Hematopoietic multipotent progenitor cell treated with erythropoietin and hydrocortisone succinate and interleukin-3 and kit ligand, for 15 days (in vitro differentiated cells): ENCODE measurements at regions not wholly inside any gene's neighbourhood (a gene's known extent, or its start where the extent isn't known, plus 50 kb on each side); places are given as distances from the start of the nearest gene placed in this dataset.

ENCODE experiments used
- DNase-seq: peaks from one replicate; pipeline ENCODE4 v3.0.0-alpha.2; 2015; ENCODE audit warnings: low spot score

DNA sequence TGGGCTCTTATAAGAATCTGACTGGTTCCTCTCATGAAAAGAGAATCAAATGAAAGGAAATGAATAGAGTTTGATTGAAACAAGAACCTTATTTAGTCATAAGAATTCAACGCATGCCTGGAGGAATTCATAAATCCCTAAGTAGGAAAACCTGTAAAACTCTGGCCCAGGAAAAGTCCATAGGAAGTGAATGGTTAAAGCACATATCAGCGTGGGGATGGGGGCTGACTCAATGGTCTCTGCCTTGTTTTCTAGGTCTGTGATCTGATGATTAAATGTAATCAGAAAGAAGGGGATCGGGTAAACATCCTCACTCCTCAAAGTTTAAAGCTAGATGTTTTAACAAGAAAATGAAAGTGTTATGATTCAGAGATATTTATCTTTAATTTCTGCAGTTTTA lies 759.4 kb upstream of the C9orf72 start:
- DNase-seq = no peak

DNA sequence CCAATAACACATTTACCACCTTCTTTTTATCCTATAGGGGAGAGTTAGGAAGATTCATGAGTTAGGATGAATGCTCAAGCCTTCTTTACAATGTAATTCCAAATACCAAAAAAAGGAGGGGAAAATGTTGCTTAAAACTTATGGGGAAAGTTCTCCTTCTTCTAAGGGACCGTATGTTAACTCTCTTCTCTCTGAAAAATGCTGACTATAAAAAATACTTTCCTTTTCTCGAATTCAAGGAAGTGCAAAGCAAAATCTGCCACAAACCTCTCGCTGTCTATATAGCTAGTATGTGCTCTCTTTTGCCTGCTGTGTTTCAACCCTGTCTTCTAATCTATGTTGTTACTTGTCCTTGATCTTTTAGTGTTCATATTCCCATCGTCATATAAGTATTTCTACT lies 768.6 kb upstream of the C9orf72 start:
- DNase-seq = no peak

DNA sequence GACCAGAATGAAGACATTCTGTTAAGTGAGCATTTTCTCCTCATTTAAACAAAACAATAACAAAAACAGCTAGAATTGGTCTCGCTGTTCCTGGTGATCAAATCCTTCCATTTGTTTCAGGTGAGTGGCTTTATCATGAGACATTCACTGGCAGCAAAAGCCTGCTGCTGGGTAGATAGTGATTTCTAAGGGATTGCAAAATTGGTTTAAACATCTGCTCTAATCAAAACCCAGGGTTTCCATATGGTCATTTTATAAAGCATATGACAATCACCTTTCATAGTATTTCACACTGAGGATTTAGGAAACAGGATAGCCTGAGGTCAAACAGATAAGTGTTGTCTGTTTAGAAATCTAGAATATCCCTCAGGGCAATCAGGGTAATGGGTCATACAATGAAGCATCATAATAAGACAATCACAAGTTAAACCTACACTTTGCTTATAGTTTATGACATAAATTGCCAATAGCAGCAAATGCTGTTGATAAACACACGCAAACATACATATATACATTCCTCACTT lies 769.6 kb upstream of the C9orf72 start:
- no peak for DNase-seq

DNA sequence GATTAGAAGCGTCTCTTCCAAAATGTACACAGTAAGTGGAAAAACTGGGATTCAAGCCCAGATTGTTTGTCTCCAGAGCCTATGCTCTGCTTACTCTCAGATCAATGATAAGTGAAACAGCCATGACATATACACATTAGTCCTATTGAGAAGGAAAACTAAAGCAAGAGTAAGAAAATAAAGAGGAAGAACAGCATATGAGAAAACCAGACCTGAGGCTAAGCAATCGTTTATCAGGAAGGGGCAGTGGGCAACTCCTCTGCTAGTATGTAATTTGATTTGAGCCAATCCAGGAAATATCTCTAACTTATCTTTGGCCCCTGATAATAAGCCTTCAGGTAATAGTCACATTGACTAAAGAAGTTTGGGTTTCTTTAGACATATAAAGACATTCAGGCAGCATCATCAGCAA lies 789.9 kb upstream of the C9orf72 start:
- DNase-seq = no peak

DNA sequence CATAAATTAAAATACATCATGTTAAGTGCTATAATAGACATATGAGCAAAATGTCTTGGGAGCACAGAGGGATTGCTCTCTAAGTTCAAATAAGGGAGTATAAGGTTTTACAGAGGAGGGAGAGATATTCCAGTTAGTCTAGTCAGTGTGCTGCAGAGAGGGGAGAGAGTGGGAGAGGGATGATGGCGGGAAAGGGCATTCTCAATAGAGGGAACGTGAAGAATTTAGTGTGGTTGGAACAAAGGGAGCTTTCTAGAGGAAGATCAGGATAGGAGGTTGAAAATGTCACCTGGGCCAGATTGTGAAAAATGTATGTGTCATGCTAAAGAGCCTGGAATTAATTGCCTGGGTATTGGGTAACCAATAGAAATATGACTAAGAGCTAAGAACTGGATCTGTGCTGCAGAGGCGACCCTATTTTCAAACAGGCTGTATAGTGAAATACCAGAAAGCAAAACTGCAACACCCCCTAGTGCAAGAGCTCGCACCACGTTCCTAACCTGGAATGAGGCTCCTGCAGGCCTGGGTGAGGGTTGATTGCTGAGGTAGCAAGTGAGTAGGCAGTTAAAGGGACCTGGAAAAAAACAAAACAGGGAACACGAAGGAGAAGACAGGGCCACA lies 791.8 kb upstream of the C9orf72 start:
- DNase-seq = no peak

DNA sequence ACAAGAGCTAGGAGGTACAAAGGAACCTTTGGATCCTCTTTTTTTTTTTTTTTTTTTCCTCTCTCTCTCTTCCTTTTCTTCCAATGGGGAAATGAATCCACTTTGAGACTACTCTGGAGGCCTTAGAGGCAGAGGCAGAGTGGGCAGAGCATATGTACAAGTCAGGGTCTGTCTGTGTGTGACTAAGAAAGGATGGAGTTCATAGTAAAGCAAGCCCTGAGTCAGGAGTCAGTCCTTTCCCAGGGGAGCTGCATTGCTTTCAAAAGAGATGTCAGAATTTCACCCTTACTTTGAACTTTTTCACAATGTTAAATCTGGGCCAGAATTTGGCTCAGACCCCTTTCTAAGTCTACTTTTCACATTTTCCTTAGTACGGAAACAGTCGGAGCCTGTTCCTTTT lies 792.4 kb upstream of the C9orf72 start:
- no peak for DNase-seq

- no peak for DNase-seq
Measured at GRCh38 chr9:28378231-28378630, 805.0 kb upstream of the C9orf72 start.

DNA sequence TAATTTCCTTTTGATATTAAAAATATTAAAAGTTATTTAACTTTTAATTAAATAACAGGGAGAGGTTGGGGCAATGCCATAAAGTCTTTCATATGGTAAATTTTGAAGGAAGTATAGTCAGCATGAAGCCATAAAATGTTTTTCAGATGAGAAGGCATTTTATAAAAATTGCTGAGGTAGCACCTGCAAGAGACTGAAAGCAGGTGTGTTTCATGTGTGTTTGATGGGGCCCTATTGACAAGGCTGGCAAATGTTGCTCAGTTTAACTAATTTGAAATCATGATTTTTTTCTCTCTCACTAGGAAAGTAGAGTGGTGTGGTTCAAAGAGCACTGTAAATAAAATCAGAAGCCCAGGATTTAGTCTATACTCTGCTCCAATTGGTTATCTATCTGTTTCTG lies 805.8 kb upstream of the C9orf72 start:
- no peak for DNase-seq

- DNase-seq = no peak
Measured at GRCh38 chr9:28389411-28389810, 816.1 kb upstream of the C9orf72 start.

DNA sequence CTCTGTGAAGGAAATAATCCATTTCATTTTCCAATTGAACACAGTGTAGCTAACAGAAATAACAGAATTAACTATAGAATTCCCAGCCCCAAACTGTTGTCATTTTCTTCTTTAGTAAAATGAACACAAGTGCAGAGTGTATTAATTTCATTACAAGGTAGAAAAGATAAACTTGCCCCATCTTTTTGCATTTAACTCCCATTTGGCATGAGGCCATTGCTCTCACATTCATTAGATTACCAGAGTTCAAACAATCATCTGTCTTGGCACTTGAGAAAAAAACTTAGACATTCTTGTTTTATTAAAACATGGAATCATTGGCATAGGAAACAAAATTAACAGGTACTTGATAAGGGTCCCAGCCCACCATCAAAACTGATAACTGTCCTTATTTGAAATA lies 821.5 kb upstream of the C9orf72 start:
- DNase-seq = no peak

- no peak for DNase-seq
Measured at GRCh38 chr9:28396058-28396457, 822.8 kb upstream of the C9orf72 start.

GRCh38 chr9:28407351-28407750 lies 834.1 kb upstream of the C9orf72 start:
- no peak for DNase-seq

- no peak for DNase-seq
Measured at GRCh38 chr9:28409919-28410318, 836.6 kb upstream of the C9orf72 start.

DNA sequence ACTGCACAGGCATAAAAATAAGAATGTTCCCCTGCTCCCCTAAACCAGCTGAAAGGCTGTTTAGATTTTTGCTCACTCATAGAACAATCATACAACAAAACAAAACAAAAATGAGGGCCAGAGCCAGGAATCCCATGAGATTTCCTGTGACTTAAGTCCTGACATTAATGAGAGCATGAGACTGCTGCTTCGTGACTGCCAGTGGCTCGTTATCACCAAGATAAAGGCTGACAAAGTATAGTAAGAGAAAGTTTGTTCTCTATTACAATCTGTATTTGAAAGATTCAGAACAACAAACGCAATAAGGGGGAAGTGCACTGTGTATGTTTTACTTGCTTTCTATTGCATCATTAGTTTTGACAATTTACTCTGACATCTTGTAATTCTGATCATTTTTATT lies 837.1 kb upstream of the C9orf72 start:
- DNase-seq = no peak

DNA sequence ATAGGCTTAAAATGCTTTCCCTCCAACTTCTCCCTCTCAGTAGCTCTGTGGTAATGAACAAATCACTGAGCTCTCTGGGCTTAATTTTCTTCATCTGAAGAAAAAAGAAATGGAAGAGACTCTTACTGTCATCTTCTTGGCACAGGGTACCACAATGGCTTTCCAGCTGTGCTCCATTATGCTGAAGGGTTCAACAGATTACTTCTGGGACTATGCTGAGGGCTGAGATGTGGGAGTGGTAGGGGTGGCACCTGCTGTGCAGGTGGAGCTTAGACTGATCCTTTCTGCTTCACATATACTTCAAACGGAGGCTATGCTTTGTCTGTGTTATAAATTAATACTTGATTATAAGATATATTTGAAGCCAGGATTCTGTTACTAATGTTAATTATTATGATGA lies 840.2 kb upstream of the C9orf72 start:
- no peak for DNase-seq

DNA sequence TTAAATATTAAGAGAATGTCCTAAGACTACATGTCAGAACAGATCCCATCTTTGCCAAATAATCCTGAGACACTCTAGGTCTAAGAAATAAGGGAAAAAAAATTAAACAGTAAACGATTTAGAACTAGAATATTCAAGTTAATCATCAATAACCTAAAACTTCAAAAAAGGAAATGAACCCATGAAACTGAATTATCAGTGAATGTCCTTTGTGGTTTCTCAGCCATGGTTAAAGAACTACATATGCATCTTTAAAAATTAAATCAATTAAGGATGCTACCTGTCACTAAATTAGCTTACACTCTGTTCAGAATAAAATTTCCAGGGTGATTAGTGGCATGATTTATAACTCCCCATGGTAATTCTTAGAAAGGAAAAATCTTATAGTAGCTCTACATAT lies 850.0 kb upstream of the C9orf72 start:
- DNase-seq = no peak

GRCh38 chr9:28435456-28435855 lies 862.2 kb upstream of the C9orf72 start:
- no peak for DNase-seq

- DNase-seq = no peak
Measured at GRCh38 chr9:28439688-28440087, 866.4 kb upstream of the C9orf72 start.

DNA sequence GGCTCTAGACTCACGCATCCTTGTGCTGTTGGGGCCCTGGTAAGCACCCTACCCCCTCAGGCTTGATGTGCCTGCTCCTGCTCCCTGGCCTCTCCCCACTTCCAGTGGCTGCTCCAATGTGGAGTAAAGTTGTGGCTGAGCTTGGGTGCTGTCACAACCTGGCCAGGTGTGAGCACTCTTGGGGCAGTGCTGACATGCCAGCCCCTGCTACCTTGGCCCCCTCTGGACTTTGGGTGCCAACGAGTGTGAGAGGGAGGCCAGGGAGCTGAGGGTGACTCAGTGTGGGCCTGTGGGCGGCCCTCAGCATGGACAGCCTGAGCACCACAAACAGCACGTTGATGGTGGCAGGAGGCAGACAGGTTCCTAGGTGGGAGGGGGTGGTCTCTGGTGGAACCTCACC lies 870.2 kb upstream of the C9orf72 start:
- DNase-seq = no peak

- no peak for DNase-seq
Measured at GRCh38 chr9:28444637-28445036, 871.4 kb upstream of the C9orf72 start.

DNA sequence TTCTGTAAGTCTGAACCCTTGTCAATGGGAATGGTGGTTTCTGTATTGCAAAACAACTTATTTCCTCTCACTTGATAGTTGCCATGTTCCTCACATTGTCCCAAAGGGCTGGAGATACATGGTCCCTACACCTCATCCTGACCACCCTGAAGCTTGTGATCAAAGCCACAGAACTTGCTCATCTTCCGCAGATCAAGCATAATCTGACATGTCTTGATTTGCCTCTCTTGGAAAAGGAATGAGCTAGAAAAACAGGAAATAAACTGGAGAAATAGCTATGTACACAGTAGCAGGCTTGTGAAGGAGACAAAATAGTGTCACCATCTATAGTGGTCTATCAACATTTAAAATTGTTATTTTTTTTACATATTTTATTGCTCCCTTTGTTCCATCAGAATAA lies 871.9 kb upstream of the C9orf72 start:
- DNase-seq = no peak

- DNase-seq = no peak
Measured at GRCh38 chr9:28453918-28454317, 880.6 kb upstream of the C9orf72 start.

DNA sequence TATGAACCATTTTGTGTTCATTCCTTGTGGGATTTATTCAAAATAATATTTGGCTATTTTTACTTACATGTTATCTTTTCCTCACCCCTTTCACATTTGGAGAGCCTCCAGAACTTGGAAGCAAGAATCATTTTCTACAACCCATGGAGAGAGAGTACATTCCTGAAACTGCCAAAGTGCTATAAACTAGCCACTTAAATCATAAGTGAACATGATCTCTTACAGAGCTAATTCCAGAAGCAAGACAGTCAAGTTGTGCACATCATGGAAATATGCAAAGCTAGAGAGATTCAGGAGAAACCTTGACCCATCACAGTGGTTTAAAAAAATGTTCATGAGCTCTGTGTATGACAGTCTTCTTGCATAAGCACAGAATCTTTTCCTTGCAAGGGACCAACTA lies 883.6 kb upstream of the C9orf72 start:
- no peak for DNase-seq

GRCh38 chr9:28464481-28465216 lies 891.4 kb upstream of the C9orf72 start:
- DNase-seq = no peak
